H1 (cell line): ENCODE measurements at regions not wholly inside any gene's neighbourhood (a gene's known extent, or its start where the extent isn't known, plus 50 kb on each side); places are given as distances from the start of the nearest gene placed in this dataset.

Experiments used
- CBX5 ChIP-seq: fragments of 300-800, 300-1000 bp; sonication (generic); IDR thresholded peaks from 2 replicates; pipeline ENCODE4 v1.7.1; 2016; ENCODE audit warnings: antibody characterized with exemption, low read length, low read depth
- HDAC2 ChIP-seq, 2 experiments: fragments of 300-600 bp in 1 of 2; sonication (generic) in 1 of 2; IDR thresholded peaks; 2 replicates each; pipeline ENCODE4 v1.6.1; 2011 to 2012; ENCODE audit warnings: low read depth in 2 of 2, low read length in 2 of 2, mild to moderate bottlenecking in 2 of 2, moderate library complexity in 2 of 2, borderline replicate concordance in 1 of 2, inconsistent platforms in 1 of 2
- HDAC6 ChIP-seq: IDR thresholded peaks from one replicate; pipeline ENCODE4 v1.7.1; 2012; ENCODE audit warnings: low read depth, mild to moderate bottlenecking, inconsistent platforms, low read length, moderate library complexity
- POLR2AphosphoS5 ChIP-seq: IDR thresholded peaks from 2 replicates; pipeline ENCODE4 v1.6.1; 2011; ENCODE audit warnings: low read depth, low read length
- TAF1 ChIP-seq: IDR thresholded peaks from 2 replicates; pipeline ENCODE4 v1.6.1; 2011; ENCODE audit warnings: mild to moderate bottlenecking, low read depth, low read length

GRCh38 chr3:137695351-137695750, 68.8 kb upstream of the SOX14 start (continued):
- TF ChIP-seq CBX5 (no peak), POLR2AphosphoS5 (no peak), HDAC6 (no peak), TAF1 (no peak), HDAC2 (IDR thresholded peaks at IDR 0.05; ENCODE audit: borderline replicate concordance in 1 of 2, low read depth in 2 of 2, low read length in 2 of 2) (no peak)
